ENCODE measurements at regions not wholly inside any gene's neighbourhood (a gene's known extent, or its start where the extent isn't known, plus 50 kb on each side); places are given as distances from the start of the nearest gene placed in this dataset.

DNA sequence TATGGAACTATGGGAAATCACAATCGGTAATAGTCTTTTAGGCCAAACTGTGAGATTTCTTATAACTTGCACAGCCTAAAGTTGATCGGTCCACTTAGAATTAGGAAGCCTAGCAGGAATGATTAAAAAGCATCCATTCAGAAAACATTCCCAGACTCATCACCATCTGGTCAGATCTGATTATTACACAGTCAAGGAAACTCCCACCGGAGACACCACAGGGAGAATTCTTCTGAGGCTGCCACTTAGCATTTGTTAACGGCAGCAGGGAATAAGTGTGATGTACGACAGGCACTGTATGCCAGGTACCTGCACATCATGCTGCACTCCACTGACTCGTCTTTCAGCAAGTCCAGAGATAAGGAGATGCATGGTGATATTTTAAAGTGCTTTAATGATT is 227.6 kb upstream of the STEAP1 start:
- peaks cover 0 to 4% of the 10 kb centered on the region in 2 donors for H3K9me3 Mint-ChIP-seq
- ATAC-seq, result no peak
- H3K27ac Mint-ChIP-seq, result no peak overlapping the region
- H3K36me3 Mint-ChIP-seq, result no peaks in the 10 kb centered on the region
- DNase-seq (ENCODE audit: low spot score in 2 of 2), result no peak

DNA sequence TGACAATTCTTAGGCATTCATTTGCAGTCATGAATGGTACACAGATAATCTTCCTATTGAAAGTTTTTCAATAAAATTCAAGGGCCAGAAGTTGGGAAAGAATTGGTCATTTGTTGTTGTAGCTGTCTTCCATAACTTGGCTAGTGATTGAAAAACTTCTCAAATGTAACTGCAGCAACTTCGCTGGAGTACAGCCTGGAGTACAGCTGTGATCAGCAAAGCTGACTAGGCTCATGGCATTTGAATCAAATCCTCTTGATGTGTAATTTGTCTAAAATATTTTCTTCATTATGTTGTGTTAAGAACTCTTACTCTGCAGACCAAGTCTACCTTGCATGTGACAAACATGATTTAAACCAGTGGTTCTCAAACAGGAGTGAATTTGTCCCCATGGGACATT is 226.5 kb upstream of the STEAP1 start:
- ATAC-seq, result no peak

DNA sequence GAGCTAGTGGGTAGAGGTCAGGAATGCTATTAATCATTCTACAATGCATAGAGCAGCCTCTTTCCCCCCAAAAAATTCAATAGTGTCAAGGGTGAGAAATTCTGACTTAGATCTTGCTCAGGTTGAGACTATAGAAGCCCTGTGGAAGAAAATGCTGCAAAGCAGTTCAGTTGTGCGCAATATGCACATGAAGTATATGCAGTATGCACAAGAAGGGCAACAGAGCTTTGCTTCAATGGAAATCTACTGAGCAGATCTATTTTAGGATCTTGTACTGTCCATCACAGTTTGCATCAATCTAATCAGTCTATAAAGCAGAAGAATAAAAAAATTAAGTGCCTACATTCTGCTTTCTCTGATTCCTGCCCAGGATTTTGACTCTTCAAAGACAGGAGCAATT is 225.8 kb upstream of the STEAP1 start:
- H3K9me3 Mint-ChIP-seq, result peaks cover 0 to 4% of the 10 kb centered on the region in 2 donors
- ATAC-seq (no peak), DNase-seq (ENCODE audit: low spot score in 2 of 2) (no peak)
- no peak overlapping the region for H3K27ac Mint-ChIP-seq
- H3K36me3 Mint-ChIP-seq, result no peaks in the 10 kb centered on the region

More for the DNA sequence above, 226.5 kb upstream of the STEAP1 start:
- Mint-ChIP-seq H3K27ac (no peak overlapping the region), H3K9me3 (peaks cover 0 to 4% of the 10 kb centered on the region in 2 donors), H3K36me3 (no peaks in the 10 kb centered on the region)
- no peak for DNase-seq (ENCODE audit: low spot score in 2 of 2)

DNA sequence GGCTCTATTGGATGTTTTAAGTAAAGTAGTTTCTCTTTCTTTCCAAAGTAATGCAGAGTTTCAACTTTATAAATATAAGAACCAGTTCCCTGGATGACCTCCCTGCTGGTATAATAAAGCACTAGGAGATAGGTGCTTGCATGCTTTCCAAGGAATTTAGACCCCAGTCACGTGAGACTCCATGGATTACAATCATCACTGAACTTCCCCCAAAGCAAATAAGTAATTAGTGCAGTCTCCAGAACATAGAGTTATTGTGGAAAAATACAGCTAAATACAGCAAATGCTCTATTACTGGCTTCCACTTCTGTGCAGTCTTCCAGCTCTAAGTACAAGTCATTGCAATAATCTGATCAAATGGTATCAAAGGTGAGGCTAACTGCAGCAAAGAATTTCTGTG is 220.2 kb upstream of the STEAP1 start:
- ATAC-seq (no peak), DNase-seq (ENCODE audit: low spot score in 2 of 2) (no peak)
- H3K27ac Mint-ChIP-seq, result no peak overlapping the region
- H3K9me3 Mint-ChIP-seq, result no peaks in the 10 kb centered on the region
- no peaks in the 10 kb centered on the region for H3K36me3 Mint-ChIP-seq

DNA sequence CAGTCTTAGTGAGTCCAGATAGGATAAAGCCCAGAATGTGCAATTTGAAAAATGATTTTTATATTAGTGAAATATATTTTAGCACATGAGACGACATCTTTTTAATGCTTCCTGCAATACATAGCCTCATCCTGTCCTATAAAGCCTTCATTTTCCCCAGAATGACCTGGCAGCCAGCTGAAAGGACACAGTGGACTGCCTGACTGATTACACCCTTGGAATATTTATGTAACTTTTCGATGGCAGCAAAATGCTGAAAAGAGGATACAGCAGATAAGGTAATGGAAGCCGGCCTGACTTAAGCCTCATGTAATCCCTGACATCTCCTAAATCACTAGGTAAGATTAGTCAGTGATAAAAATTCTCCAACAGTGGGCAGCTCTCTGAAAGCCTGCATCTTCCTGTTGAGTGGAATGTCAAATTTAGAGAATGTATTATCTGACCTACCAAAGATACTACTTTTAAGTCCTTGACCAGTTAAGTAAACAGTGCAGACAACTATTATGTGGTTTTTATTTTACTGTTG is 210.7 kb upstream of the STEAP1 start:
- Mint-ChIP-seq H3K36me3 (no peaks in the 10 kb centered on the region), H3K9me3 (peaks cover 0 to 4% of the 10 kb centered on the region in 2 donors), H3K27ac (no peak overlapping the region)
- ATAC-seq (no peak), DNase-seq (ENCODE audit: low spot score in 2 of 2) (no peak)

DNA sequence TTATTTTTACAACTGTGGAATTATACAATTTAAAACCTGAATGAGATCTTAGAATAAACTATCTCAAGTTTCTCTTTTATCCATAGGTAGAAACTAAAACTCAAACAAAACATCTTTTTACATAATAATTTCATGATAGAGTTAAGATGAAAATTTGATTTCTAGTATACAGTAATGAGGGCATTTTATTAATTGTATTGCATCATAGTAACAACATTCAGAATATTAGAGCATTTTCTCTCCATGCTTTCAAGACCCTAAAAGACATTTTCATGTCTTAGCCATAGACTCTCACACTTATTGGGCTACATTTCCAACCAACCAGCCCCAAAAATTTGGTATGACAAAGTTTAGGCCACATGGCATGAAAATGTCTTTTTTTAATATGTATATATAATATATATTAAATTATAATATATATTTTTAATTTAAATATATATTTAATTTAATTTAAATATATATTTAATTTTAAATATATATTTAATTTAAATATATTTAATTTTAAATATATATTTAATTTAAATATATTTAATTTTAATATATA is 195.7 kb upstream of the STEAP1 start:
- Mint-ChIP-seq H3K27ac (no peak overlapping the region), H3K36me3 (no peaks in the 10 kb centered on the region), H3K9me3 (peaks cover 11 to 15% of the 10 kb centered on the region in 2 donors)
- no peak for ATAC-seq
- no peak for DNase-seq (ENCODE audit: low spot score in 2 of 2)

DNA sequence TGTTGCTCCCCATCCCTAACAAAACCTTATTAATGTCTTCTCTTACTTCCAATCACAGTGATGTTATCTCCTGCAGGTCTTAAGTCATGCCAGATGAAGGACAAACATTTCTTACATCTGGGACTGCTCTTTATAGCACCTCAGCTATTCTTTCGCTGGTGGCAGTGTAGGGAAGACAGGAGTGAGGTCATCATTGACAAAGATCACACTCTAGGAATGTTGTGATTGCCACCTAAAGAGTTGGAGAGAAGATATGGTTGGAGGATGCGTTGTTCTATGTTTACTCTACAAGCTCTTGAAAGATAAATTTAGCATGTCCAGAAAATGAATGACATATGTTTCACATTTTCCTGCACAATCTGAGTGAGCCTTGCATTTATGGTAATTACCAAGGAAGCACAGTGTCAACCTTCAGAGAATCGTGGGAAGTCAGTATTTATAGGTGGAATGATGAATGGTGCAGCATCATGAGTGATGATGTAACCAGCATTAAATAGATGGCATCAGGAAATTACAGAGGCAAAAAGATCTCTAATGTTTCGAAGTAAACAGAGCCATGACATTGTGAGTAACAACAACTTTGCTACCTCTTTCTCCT is 188.1 kb upstream of the STEAP1 start:
- Mint-ChIP-seq H3K27ac (no peak overlapping the region), H3K9me3 (peaks cover 3 to 5% of the 10 kb centered on the region in 2 donors), H3K36me3 (no peaks in the 10 kb centered on the region)
- no peak for DNase-seq (ENCODE audit: low spot score in 2 of 2)
- ATAC-seq, result no peak

DNA sequence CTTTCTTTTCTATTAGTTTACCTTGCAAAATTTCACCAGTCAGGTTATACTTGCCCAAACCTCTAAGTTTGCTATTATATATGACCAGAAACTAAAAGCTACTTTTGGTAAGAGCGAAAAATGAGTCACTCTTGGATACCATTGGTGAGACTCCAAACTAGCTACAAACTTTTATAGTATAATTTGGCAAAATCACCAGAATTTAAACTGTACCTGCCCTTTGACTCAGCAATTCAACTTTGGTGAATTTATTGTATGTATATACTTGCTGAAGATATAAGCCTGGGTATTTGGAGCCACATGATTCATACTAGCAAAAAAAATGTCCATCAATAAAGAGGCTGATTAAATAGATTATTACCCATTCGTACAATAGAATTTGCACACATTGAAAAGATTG is 178.7 kb upstream of the STEAP1 start:
- DNase-seq (ENCODE audit: low spot score in 2 of 2), result no peak
- Mint-ChIP-seq H3K27ac (no peak overlapping the region), H3K9me3 (peaks cover 0 to 1% of the 10 kb centered on the region in 2 donors), H3K36me3 (no peaks in the 10 kb centered on the region)
- ATAC-seq, result no peak

DNA sequence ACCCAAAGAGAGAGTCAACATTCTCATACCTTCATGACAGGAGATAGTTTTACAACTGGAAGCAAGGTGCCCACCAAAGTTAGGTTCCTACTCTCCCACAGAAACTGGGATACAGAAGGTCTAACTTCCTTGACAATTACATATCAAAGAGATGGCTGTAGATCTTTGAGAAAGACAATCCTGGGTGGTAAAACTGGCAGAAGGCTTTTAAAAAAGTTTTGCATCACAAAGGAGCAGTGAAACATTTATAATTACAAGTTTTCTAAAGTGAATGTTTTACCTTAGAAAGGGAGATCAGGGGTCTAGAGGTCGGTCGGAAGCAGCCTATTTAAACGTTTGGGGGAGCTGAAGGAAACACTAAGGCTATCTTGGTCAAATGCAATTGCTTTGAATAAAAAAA is 166.6 kb upstream of the STEAP1 start:
- Mint-ChIP-seq H3K27ac (no peak overlapping the region), H3K36me3 (no peaks in the 10 kb centered on the region)
- ATAC-seq, result no peak

DNA sequence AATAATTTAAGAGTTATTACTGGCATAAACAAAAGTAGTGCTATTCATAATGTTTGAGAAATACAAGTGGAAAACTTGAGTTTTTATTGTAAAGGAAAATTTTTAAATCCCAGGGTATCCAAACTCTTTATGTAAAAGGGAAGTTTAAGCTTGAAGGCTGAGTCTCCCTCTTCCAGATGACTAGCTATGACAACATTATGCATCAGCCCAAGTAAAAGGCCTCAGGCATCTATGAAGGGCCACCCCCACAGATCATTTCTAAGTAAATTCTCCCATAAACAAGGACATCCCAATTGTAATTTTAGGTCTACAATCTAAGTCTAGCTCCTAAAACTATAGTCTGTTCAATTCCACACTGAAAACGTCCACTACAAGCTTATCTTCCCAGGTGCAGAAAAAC is 166.2 kb upstream of the STEAP1 start:
- ATAC-seq (no peak), DNase-seq (ENCODE audit: low spot score in 2 of 2) (no peak)
- H3K9me3 Mint-ChIP-seq, result peaks cover 0 to 13% of the 10 kb centered on the region in 2 donors
- no peaks in the 10 kb centered on the region for H3K36me3 Mint-ChIP-seq
- no peak overlapping the region for H3K27ac Mint-ChIP-seq

More for the DNA sequence above, 166.6 kb upstream of the STEAP1 start:
- peaks cover 0 to 13% of the 10 kb centered on the region in 2 donors for H3K9me3 Mint-ChIP-seq
- no peak for DNase-seq (ENCODE audit: low spot score in 2 of 2)

DNA sequence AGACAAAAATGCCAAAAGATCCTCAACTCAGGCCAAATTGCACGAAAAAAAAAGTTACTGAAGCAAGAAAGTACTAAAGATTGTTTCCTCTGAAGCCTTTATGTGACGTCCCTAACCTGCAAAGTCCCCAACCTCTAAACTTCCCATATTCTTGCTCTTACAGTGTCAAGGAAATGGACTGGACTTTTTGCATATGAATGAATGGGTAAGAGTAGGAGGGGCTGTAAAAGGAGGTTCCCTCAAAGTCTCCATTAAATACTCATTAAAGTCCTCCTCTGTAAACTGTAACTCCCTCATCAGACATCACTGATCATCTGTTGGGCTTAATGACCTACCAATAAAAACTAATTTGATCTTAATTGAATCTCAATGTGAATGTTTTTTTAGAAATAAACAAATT is 164.8 kb upstream of the STEAP1 start:
- DNase-seq (ENCODE audit: low spot score in 2 of 2) (no peak), ATAC-seq (no peak)
- Mint-ChIP-seq H3K9me3 (peaks cover 0 to 13% of the 10 kb centered on the region in 2 donors), H3K27ac (no peak overlapping the region), H3K36me3 (no peaks in the 10 kb centered on the region)

DNA sequence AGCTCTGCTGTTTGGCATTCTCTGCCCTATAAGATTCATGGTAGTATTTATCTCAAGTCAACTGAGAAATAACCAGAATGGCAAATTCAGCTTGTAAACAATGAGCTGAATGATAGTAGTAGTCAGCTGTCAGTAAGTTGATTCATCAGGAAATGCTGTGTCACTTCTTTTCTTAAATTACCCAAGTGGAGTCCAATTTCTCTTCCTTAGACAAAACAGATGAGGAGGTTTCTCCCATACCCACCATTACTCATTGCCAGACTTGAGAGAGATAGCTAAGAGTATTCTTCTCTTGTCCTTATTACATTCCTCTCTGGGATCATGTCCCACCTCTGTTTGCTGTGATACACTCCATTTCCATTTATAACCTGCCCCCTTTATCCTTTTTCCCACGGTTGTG is 159.8 kb upstream of the STEAP1 start:
- peaks cover 4 to 11% of the 10 kb centered on the region in 2 donors for H3K9me3 Mint-ChIP-seq
- no peak for ATAC-seq
- no peaks in the 10 kb centered on the region for H3K36me3 Mint-ChIP-seq
- H3K27ac Mint-ChIP-seq, result no peak overlapping the region
- no peak for DNase-seq (ENCODE audit: low spot score in 2 of 2)

DNA sequence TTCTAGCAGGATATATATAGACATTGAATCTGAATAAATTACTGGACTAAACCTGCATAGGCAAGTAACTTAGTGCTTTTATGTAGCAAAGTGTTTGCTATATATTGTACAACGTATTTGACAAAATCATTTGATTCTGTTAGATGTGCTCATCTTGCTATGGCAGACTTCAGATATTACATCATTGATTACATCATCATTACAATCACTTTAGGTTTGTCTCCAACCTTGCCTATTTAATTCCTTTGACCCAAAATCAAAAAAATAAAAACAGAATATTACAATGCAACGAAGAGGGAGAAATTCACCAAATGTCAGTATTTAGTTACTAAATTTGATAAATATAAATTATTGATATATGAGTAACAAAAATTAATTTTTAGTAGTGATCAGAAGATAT is 155.7 kb upstream of the STEAP1 start:
- DNase-seq (ENCODE audit: low spot score in 2 of 2) (no peak), ATAC-seq (no peak)
- Mint-ChIP-seq H3K27ac (no peak overlapping the region), H3K9me3 (peaks cover 4 to 7% of the 10 kb centered on the region in 2 donors), H3K36me3 (no peaks in the 10 kb centered on the region)

DNA sequence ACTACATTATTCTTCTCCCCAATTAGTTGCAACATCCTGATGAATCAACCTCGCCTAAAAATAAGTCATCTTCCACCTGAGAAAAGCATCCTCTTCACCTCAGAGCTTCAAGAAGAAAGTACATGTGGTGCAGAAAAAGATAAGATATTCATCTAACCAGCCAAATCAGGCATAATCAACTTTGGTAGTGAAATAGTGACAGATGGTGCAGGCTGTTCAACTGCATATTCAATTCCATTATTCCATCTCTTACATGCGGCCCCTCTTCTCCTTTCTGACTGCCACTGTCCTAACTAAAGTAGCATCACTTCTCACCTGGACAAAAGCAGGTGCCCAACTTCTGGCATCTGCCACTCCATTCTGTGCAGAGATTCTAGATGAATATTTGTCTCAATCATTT is 148.4 kb upstream of the STEAP1 start:
- no peak overlapping the region for H3K27ac Mint-ChIP-seq
- H3K9me3 Mint-ChIP-seq, result peaks cover 0 to 6% of the 10 kb centered on the region in 2 donors
- DNase-seq (ENCODE audit: low spot score in 2 of 2) (no peak), ATAC-seq (no peak)
- no peaks in the 10 kb centered on the region for H3K36me3 Mint-ChIP-seq

DNA sequence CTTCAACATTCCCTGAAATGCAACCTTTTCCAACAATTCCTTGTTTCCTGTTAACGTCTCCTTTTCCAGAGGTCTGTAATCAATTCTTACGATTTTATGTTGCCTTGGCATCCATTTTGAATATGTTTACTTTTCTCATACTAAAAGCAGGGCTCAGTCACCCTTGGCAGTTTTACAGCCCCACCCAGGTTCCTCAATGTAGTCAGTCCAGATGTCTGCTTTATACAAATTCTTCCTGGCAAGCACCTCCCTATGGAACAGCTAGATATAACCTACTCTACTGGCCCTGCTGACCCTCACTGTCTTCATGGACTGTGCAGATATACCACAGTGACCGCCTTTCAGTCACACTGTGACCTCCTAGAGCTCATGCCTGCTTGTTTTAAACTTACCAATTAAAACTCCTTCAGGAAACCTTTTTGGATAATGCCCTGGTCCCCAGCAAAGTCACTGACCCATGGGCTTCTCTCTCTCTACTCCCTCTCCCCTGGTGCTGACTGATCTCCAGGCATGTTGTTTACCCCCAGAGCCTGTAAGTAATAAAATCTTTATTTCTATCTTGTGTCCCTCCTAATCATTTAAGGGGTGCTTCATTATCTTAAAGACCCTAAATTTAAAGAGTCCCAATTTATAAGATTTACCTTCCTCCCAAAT is 147.1 kb upstream of the STEAP1 start:
- DNase-seq (ENCODE audit: low spot score in 2 of 2), result no peak
- Mint-ChIP-seq H3K27ac (no peak overlapping the region), H3K9me3 (peaks cover 0 to 6% of the 10 kb centered on the region in 2 donors), H3K36me3 (no peaks in the 10 kb centered on the region)
- no peak for ATAC-seq

DNA sequence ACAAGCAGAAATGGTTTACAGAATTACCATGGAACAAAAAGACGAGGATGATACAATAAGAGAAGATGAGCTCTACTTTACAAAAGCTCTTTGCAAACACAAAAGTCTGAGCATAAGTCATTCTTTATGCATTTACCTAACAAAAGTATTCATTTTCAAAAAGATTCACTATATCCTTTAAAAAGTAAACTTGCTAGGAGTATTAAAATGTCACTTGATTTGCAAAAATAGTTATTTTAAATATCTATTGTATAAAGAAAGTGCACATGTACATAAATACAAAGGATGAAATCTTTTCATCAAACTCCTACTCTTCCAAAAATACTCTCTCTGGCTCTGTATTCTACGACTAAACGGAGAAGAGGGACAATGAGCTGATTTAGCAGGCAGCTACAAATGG is 146.4 kb upstream of the STEAP1 start:
- Mint-ChIP-seq H3K9me3 (peaks cover 0 to 6% of the 10 kb centered on the region in 2 donors), H3K27ac (no peak overlapping the region), H3K36me3 (no peaks in the 10 kb centered on the region)
- ATAC-seq, result no peak
- no peak for DNase-seq (ENCODE audit: low spot score in 2 of 2)

DNA sequence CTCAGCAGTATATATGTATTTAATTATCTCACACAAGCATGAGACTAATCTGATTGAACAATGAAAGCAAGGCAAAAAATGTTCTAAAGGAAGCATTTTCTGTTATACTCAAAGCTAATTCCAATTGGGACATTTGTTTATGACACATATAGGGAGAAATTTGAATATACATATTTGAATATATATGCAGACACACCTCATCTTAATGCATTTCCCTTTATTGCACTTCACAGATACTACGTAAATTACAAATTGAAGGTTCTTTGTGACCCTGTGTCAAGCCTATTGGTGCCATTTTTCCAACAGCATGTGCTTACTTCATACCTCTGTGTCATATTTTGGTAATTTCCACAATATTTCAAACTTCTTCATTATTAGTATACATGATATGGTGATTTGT is 132.1 kb upstream of the STEAP1 start:
- H3K27ac Mint-ChIP-seq, result no peak overlapping the region

DNA sequence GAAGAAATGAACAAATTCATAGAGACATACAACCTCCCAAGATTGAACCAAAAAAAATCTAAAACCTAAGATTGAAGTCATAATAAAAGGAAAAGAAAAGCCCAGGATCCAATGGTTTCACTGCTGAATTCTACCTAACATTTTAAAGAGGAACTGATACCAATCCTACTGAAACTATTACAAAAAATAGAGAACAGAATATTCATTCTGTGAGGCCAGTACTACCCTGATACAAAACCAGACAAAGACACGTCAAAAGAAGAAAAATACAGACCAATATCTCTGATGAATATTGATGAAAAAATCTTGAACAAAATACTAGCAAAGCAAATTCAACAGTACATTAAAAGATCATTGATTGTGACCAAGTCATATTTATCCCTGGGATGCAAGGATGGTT is 128.5 kb upstream of the STEAP1 start:
- Mint-ChIP-seq H3K36me3 (no peaks in the 10 kb centered on the region), H3K9me3 (peaks cover 0 to 19% of the 10 kb centered on the region in 2 donors), H3K27ac (no peak overlapping the region)
- ATAC-seq (no peak), DNase-seq (ENCODE audit: low spot score in 2 of 2) (no peak)

More for the DNA sequence above, 132.1 kb upstream of the STEAP1 start:
- ATAC-seq, result no peak
- H3K36me3 Mint-ChIP-seq, result no peaks in the 10 kb centered on the region
- H3K9me3 Mint-ChIP-seq, result peaks cover 0 to 10% of the 10 kb centered on the region in 2 donors
- DNase-seq (ENCODE audit: low spot score in 2 of 2), result no peak

All from activated naive CD4-positive, alpha-beta T cell treated with anti-CD3 and anti-CD28 coated beads, Interleukin-2, amount 50 U/mL, for 72 hours (primary cell).